CD14-positive monocyte (primary cell): ENCODE measurements at regions not wholly inside any gene's neighbourhood (a gene's known extent, or its start where the extent isn't known, plus 50 kb on each side); places are given as distances from the start of the nearest gene placed in this dataset.
"Not testable (repeated sequence)": the region's sequence is repeated elsewhere in the genome, so short reads cannot be mapped to it uniquely, and the experiment has no call there.

Experiments
- DNase-seq, 3 donors: peaks; one replicate each; pipeline ENCODE4 v3.0.0-alpha.2; 2011 to 2022
- H2AFZ ChIP-seq: 2 replicates; pipeline ENCODE4 v1.6.0; 2012; ENCODE audit warnings: mild to moderate bottlenecking, low read depth, low read length, inconsistent platforms; ENCODE audit not compliant: insufficient read depth, poor library complexity, severe bottlenecking
- H3K27ac ChIP-seq, 2 donors: 1 replicate in 1 of 2; 2 replicates in 1 of 2; pipeline ENCODE4 v1.5.1; 2012 to 2013; ENCODE audit warnings: low read length in 2 of 2, control low read depth in 1 of 2, inconsistent platforms in 1 of 2, low read depth in 1 of 2, mild to moderate bottlenecking in 1 of 2
- H3K27me3 ChIP-seq, 2 donors: one replicate each; pipeline versions ENCODE4 v1.6.0 to v1.6.1; 2011 to 2013; ENCODE audit warnings: low read length in 2 of 2; ENCODE audit not compliant: control insufficient read depth in 2 of 2, insufficient read depth in 2 of 2
- H3K36me3 ChIP-seq, 2 donors: replicated peaks in 1 of 2; 1 replicate in 1 of 2; 2 replicates in 1 of 2; pipeline versions ENCODE4 v1.5.1 to v1.6.1; 2012 to 2013; ENCODE audit warnings: low read length in 2 of 2, control low read depth in 1 of 2, inconsistent platforms in 1 of 2, mild to moderate bottlenecking in 1 of 2; ENCODE audit not compliant: insufficient read depth in 2 of 2, control insufficient read depth in 1 of 2
- H3K4me1 ChIP-seq, 2 donors: 1 replicate in 1 of 2; 2 replicates in 1 of 2; pipeline versions ENCODE4 v1.5.1 to v1.6.1; 2012 to 2013; ENCODE audit warnings: low read length in 2 of 2, control low read depth in 1 of 2, inconsistent platforms in 1 of 2, mild to moderate bottlenecking in 1 of 2, moderate library complexity in 1 of 2; ENCODE audit not compliant: insufficient read depth in 2 of 2, control insufficient read depth in 1 of 2
- H3K4me2 ChIP-seq: replicated peaks from 2 replicates; pipeline ENCODE3; 2012; ENCODE audit warnings: low read length, moderate library complexity, mild to moderate bottlenecking; ENCODE audit not compliant: poor library complexity, severe bottlenecking; ENCODE audit errors: extremely low read depth
- H3K4me3 ChIP-seq, 3 experiments: fragments of 200-600 bp in 1 of 3; sonication (generic) in 1 of 3; replicated peaks in 1 of 3; 1 replicate in 2 of 3; 2 replicates in 1 of 3; pipeline ENCODE4 v1.5.1; 2011 to 2013; ENCODE audit warnings: low read length in 3 of 3, mild to moderate bottlenecking in 3 of 3, control low read depth in 2 of 3, low read depth in 2 of 3, inconsistent platforms in 1 of 3, moderate library complexity in 1 of 3
- H3K79me2 ChIP-seq: 2 replicates; pipeline ENCODE4 v1.6.0; 2012; ENCODE audit warnings: mild to moderate bottlenecking, control low read depth, inconsistent platforms, low read length, moderate library complexity; ENCODE audit not compliant: insufficient read depth
- H3K9ac ChIP-seq: 2 replicates; pipeline ENCODE4 v1.6.0; 2017; ENCODE audit warnings: low read length, mild to moderate bottlenecking; ENCODE audit not compliant: insufficient read depth, poor library complexity, severe bottlenecking
- H3K9me3 ChIP-seq, 2 donors: replicated peaks in 1 of 2; 1 replicate in 1 of 2; 2 replicates in 1 of 2; pipeline versions ENCODE4 v1.5.1 to v1.6.1; 2012 to 2013; ENCODE audit warnings: low read length in 2 of 2, control low read depth in 1 of 2; ENCODE audit not compliant: control insufficient read depth in 1 of 2, insufficient read depth in 1 of 2
- H4K20me1 ChIP-seq: 2 replicates; pipeline ENCODE4 v1.6.0; 2012; ENCODE audit warnings: mild to moderate bottlenecking, low read length, control low read depth, moderate library complexity; ENCODE audit not compliant: insufficient read depth
- H3K27ac Mint-ChIP-seq, 7 donors: one replicate each; pipeline ENCODE4 v1.8.0; 2020; ENCODE audit warnings: mild to moderate bottlenecking in 7 of 7, mixed read lengths in 7 of 7, moderate library complexity in 6 of 7, inconsistent platforms in 2 of 7
- H3K27me3 Mint-ChIP-seq, 3 donors: one replicate each; pipeline ENCODE4 v1.8.0; 2021 to 2022; ENCODE audit warnings: low read depth in 3 of 3, mild to moderate bottlenecking in 3 of 3, mixed read lengths in 3 of 3, moderate library complexity in 3 of 3, inconsistent platforms in 1 of 3
- H3K36me3 Mint-ChIP-seq, 2 donors: one replicate each; pipeline ENCODE4 v1.8.0; 2020; ENCODE audit warnings: mixed read lengths in 2 of 2, inconsistent platforms in 1 of 2, mild to moderate bottlenecking in 1 of 2
- H3K4me1 Mint-ChIP-seq: one replicate; pipeline ENCODE4 v1.8.0; 2020; ENCODE audit warnings: mild to moderate bottlenecking, mixed read lengths
- H3K4me3 Mint-ChIP-seq, 2 donors: one replicate each; pipeline ENCODE4 v1.8.0; 2020; ENCODE audit warnings: mild to moderate bottlenecking in 2 of 2, mixed read lengths in 2 of 2, moderate library complexity in 1 of 2
- H3K9me3 Mint-ChIP-seq, 7 donors: one replicate each; pipeline ENCODE4 v1.8.0; 2020 to 2022; ENCODE audit warnings: mixed read lengths in 7 of 7, mild to moderate bottlenecking in 6 of 7, moderate library complexity in 6 of 7, inconsistent platforms in 2 of 7
- CTCF ChIP-seq: fragments of 200-600 bp; IDR thresholded peaks from one replicate; pipeline ENCODE4 v1.8.0; 2022; ENCODE audit warnings: antibody characterized with exemption, mild to moderate bottlenecking
- WGBS: methylation state at CpG from one replicate; pipeline ENCODE4 v1.1.5; 2013; ENCODE audit warnings: missing lambda C conversion rate; ENCODE audit not compliant: insufficient coverage; 5-methylcytosine and 5-hydroxymethylcytosine counted together
- intact Hi-C, 2 donors: fragments of 100-400 bp; cut with micrococcal nuclease; formaldehyde crosslinking; loops; one replicate each; pipeline versions ENCODE4 v1.15.0 to v1.15.1; 2023

- no peak overlapping the region for H3K27ac ChIP-seq
- Mint-ChIP-seq H3K4me1 (no peaks in the 10 kb centered on the region), H3K4me3 (no peak overlapping the region), H3K9me3 (peaks cover 0 to 6% (median 2%) of the 10 kb centered on the region in 7 donors), H3K27me3 (peaks cover 0 to 6% (median 0%) of the 10 kb centered on the region in 3 donors), H3K36me3 (no peaks in the 10 kb centered on the region), H3K27ac (no peak overlapping the region)
- no peaks in the 10 kb centered on the region for H3K36me3 ChIP-seq
- no peak for TF ChIP-seq CTCF
- no peaks in the 10 kb centered on the region for H3K79me2 ChIP-seq
- no peaks in the 10 kb centered on the region for H3K27me3 ChIP-seq
- no peaks in the 10 kb centered on the region for H3K9me3 ChIP-seq
- no peak overlapping the region for H3K4me3 ChIP-seq
- DNase-seq = no peak
- no peak overlapping the region for H2AFZ ChIP-seq
- H4K20me1 ChIP-seq = no peaks in the 10 kb centered on the region
- no peaks in the 10 kb centered on the region for H3K4me1 ChIP-seq
- intact Hi-C loops = no loop called here
- no peak overlapping the region for H3K9ac ChIP-seq
- H3K4me2 ChIP-seq = no peak overlapping the region
Observed at GRCh38 chr14:30471980-30472379, 87.0 kb upstream of the G2E3 start.

GRCh38 chr14:30473846-30474696 is 84.9 kb upstream of the G2E3 start:
- H3K79me2 ChIP-seq, DNase-seq, H3K9ac ChIP-seq, H3K27me3 ChIP-seq, H3K4me3 ChIP-seq, H3K9me3 Mint-ChIP-seq, H3K4me2 ChIP-seq, H3K27me3 Mint-ChIP-seq, H3K4me1 Mint-ChIP-seq, H3K27ac Mint-ChIP-seq, intact Hi-C loops, H3K27ac ChIP-seq, H2AFZ ChIP-seq, H3K9me3 ChIP-seq, H4K20me1 ChIP-seq, H3K36me3 ChIP-seq, H3K4me3 Mint-ChIP-seq, H3K36me3 Mint-ChIP-seq, H3K4me1 ChIP-seq: not testable (repeated sequence)
- 100% methylated on average over 2 of the region's 36 CpGs for WGBS
